ENCODE measurements at regions not wholly inside any gene's neighbourhood (a gene's known extent, or its start where the extent isn't known, plus 50 kb on each side); places are given as distances from the start of the nearest gene placed in this dataset.

DNA sequence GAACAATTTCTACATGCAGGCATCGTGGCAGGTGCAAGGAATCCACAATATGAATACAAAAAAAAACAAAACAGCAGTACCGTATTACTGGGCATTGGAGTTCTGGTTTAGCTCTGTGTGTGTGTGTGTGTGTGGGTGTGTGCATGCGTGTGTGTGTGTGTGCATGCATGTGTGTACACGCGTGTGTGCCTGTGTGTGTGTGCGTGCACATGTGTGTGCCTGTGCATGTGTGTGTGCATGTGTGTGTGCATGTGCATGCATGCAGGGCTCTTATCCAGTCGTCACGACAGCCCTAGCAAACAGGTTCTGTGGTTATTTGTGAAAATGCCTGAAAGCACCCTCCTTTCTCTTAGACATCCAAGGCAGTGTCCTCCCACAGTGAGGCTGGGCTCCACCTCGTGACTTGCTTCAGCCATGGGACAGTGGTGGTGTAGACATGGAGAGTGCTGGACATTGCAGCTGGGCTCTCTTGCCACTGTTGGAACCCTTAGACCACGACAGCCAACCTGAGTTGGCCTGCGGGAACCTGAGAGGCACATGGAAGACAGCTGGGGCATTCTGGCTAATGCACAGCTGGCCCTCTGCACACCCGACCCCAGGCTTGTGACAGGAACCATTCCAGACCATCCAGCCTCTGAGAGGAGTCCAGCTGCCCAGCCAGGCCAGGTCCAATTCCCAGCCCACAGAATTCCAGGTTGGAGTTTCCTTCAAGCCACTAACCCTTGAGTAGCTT, 173.4 kb upstream of the SHH start:
- ATAC-seq (no peak), DNase-seq (ENCODE audit: low spot score in 2 of 2) (peak in 1 of 2 donors; percentile 42)
- Mint-ChIP-seq H3K36me3 (peaks cover 0 to 7% of the 10 kb centered on the region in 2 donors), H3K27ac (no peak overlapping the region), H3K9me3 (peaks cover 6 to 7% of the 10 kb centered on the region in 2 donors)

- Mint-ChIP-seq H3K36me3 (peaks cover 0 to 6% of the 10 kb centered on the region in 2 donors), H3K9me3 (peaks cover 6% of the 10 kb centered on the region in 2 donors), H3K27ac (no peak overlapping the region)
- ATAC-seq: no peak
- DNase-seq (ENCODE audit: low spot score in 2 of 2): peak in 1 of 2 donors; percentile 39
Measured at GRCh38 chr7:155984609-155985405, 172.5 kb upstream of the SHH start.

DNA sequence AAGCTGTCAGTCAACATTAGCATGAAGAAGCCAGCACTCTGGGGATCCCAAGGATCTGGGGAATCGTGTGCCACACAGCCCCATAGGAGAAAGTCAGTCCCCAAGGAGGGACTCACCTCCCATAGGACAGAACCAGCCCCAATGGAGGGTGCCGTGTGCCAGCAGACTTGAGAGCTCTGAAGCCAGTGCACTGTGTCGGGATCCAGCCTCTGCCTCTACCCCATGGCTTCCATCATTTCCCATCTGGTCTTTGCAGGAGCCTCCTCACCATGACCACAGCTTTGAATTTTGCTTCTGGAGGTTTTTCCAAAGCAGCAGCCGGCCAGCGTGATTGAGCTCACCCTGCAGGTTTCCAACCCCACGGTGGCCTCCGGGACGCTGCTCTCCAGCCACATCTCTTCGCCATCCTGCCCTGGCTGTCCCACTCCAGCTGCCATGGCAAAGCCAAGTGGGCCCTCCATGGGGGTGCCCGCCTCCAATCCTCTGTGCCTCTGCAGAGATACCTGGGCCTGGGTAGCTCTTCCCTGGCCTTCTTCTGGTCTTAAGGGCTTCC, 171.8 kb upstream of the SHH start:
- no peak for ATAC-seq
- Mint-ChIP-seq H3K27ac (no peak overlapping the region), H3K9me3 (no peaks in the 10 kb centered on the region), H3K36me3 (no peaks in the 10 kb centered on the region)
- peak in 1 of 2 donors; percentile 13 for DNase-seq (ENCODE audit: low spot score in 2 of 2)

DNA sequence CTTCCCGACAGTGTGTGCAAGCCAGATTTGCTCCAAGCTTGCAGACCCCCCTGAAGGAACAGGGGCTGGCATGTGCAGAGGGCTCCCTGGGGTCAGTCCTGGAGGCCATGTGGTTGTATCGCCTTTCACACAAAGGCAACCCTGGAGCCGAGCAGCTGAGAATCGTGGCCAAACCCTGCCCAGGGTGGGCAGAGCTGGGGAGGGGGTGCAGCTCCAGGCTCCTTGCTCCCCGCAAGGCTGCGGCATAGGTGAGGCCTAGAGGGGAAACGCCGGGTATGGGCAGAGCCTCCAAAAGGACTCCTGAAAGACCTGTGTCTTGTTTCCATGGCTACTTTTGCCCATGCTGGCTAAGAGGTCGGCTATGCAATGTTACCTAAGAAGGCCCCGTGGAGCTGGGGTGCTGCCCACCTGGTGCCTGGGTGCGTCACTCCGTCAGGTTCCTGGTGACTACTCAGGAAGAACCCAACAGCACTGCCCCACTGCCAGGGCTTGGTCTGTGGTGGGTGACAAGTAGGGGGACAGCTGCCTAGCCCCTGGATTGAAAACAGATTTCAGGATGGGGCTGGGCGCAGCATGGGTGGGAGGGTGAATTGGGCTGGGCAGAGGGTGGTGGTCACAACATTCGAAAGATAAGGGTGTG, 171.0 kb upstream of the SHH start:
- no peaks in the 10 kb centered on the region for H3K9me3 Mint-ChIP-seq
- DNase-seq (ENCODE audit: low spot score in 2 of 2): peak in 1 of 2 donors; percentile 21
- no peaks in the 10 kb centered on the region for H3K36me3 Mint-ChIP-seq

DNA sequence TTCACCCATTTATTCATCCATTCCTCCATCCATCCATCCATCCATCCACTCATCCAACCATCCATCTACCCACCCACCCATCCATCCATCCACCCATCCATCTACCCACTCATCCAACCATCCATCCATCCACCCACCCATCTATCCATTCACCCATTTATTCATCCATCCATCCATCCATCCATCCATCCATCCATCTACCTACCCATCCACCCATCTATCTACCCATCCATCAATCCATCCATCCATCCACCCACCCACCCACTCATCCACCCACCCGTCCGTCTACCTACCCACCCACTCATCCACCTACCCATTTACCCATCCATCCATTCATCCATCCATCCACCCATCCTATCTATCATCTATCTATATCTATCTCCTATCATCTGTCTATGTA, 169.4 kb upstream of the SHH start:
- DNase-seq (ENCODE audit: low spot score in 2 of 2): no peak

More for the DNA sequence above, 171.0 kb upstream of the SHH start:
- no peak for ATAC-seq
- H3K27ac Mint-ChIP-seq: no peak overlapping the region

GRCh38 chr7:155980841-155981240, 168.6 kb upstream of the SHH start:
- DNase-seq (ENCODE audit: low spot score in 2 of 2): peak in 1 of 2 donors; percentile 20
- Mint-ChIP-seq H3K27ac (no peak overlapping the region), H3K9me3 (no peaks in the 10 kb centered on the region), H3K36me3 (no peaks in the 10 kb centered on the region)
- ATAC-seq: no peak

More for the DNA sequence above, 169.4 kb upstream of the SHH start:
- no peak for ATAC-seq
- Mint-ChIP-seq H3K27ac (no peak overlapping the region), H3K9me3 (no peaks in the 10 kb centered on the region), H3K36me3 (no peaks in the 10 kb centered on the region)

DNA sequence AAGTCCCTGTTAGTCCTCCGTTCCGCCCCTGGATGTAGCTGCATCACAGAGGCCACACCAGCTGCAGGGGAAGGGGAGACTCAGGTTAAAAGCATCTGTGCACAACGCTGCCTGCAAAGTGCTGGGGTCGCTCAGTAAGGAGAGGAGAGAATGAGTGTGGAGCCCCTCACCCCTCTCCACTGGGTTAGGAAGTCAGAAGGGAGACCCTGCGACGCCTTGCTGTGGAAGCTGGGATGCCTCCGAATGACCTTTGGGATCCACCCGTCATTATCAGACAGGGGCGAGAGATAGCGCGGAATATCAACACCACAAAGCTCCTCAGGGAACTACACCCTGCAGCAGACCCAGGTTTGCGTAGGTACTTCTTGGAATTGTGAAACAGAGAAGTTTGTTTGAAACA, 167.7 kb upstream of the SHH start:
- H3K36me3 Mint-ChIP-seq: no peaks in the 10 kb centered on the region
- no peak for ATAC-seq
- DNase-seq (ENCODE audit: low spot score in 2 of 2): peak in 1 of 2 donors; percentile 23

GRCh38 chr7:155979566-155979965, 167.3 kb upstream of the SHH start:
- Mint-ChIP-seq H3K36me3 (no peaks in the 10 kb centered on the region), H3K27ac (no peak overlapping the region), H3K9me3 (no peaks in the 10 kb centered on the region)
- no peak for DNase-seq (ENCODE audit: low spot score in 2 of 2)
- no peak for ATAC-seq

More for the DNA sequence above, 167.7 kb upstream of the SHH start:
- H3K27ac Mint-ChIP-seq: no peak overlapping the region
- H3K9me3 Mint-ChIP-seq: no peaks in the 10 kb centered on the region

DNA sequence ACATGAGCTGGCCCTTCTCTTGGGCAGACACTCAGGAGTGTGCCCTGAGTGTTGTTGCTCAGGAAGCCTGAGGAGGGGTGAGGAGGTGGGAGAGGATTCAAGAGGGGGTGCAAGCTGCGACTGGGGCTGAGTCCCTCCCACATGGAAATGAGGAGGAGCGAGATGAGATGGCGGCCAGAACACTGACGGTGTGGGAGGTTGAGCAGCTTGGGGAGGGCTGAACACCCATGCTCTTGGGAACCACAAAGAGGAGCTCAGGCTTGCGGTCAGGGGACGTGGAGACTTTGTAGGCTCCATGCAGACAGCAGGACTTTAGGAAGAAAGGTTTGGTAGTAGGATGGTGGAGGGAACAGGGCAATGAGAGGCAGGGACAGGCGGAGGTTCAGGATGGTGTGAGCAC, 163.2 kb upstream of the SHH start:
- H3K27ac Mint-ChIP-seq: peak overlapping the region in 1 of 2 donors; percentile 24
- H3K9me3 Mint-ChIP-seq: no peaks in the 10 kb centered on the region
- DNase-seq (ENCODE audit: low spot score in 2 of 2) (peak in 1 of 2 donors; percentile 9), ATAC-seq (no peak)
- no peaks in the 10 kb centered on the region for H3K36me3 Mint-ChIP-seq

- DNase-seq (ENCODE audit: low spot score in 2 of 2) (peak in 1 of 2 donors; percentile 20), ATAC-seq (no peak)
- no peaks in the 10 kb centered on the region for H3K36me3 Mint-ChIP-seq
- no peak overlapping the region for H3K27ac Mint-ChIP-seq
- H3K9me3 Mint-ChIP-seq: no peaks in the 10 kb centered on the region
Measured at GRCh38 chr7:155974186-155974897, 162.1 kb upstream of the SHH start.

DNA sequence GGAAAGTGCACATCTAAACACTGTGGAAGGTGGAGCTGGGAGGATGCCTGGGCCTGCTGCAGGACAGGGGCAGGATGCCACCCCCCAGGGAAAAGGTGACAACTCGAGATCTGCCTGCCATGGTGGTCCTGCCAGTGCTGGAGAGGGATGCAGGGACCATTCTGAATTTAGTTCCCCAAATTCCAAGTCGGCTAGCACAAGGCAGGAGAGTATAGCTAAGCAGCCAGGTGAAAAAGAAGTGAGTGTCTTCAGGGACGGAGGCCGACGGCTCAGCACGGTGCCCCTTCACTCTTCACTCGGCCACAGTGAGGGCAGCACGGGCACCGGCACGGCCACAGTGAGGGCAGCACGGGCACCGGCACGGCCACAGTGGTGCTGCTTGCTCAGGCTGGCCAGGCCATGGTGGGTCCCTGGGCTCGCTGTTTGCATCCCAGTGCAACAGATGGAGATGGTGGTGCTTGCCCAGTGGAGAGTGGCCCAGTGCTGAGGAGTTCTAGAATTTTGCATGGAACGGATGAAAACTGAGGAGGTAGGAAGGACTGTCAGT, 161.3 kb upstream of the SHH start:
- Mint-ChIP-seq H3K27ac (no peak overlapping the region), H3K36me3 (no peaks in the 10 kb centered on the region)
- ATAC-seq: no peak

DNA sequence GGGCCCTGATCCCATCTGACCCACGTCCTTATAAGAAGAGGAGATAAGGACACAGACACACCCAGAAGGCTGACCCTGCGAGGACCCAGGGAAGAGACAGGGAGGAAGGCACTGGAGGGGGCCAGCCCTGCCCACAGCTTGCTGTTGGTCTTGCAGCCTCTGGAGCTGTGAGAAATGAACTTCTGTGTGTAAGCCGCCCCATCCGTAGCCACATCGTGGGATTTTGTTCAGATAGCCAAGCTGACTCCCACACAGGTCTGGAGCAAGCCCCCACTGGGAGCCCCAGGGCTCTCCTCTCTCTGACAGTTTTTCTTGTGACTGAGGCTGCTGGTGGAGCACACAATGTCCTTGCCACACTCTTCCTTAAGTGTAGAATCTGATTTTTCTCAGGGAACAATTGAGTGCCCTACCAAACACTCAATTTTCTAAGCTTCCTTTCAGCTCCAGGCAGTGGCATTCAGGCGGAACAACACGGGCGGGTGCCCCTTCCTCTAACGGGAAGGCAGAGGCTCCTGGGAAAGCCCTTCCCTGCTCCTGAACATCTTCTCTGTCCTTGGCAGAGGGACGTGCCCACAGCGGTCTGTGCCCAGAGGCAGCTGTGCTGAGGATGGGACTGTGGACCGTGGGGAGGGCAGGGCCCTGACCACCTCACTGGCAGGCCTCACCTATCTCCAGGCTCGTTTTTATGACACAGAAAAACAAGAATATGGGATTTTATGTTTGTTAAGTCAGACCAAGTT, 160.6 kb upstream of the SHH start:
- no peaks in the 10 kb centered on the region for H3K36me3 Mint-ChIP-seq
- H3K9me3 Mint-ChIP-seq: no peaks in the 10 kb centered on the region
- no peak for ATAC-seq
- no peak overlapping the region for H3K27ac Mint-ChIP-seq
- peak in 1 of 2 donors; percentile 23 for DNase-seq (ENCODE audit: low spot score in 2 of 2)

More for the DNA sequence above, 161.3 kb upstream of the SHH start:
- no peak for DNase-seq (ENCODE audit: low spot score in 2 of 2)
- H3K9me3 Mint-ChIP-seq: no peaks in the 10 kb centered on the region

DNA sequence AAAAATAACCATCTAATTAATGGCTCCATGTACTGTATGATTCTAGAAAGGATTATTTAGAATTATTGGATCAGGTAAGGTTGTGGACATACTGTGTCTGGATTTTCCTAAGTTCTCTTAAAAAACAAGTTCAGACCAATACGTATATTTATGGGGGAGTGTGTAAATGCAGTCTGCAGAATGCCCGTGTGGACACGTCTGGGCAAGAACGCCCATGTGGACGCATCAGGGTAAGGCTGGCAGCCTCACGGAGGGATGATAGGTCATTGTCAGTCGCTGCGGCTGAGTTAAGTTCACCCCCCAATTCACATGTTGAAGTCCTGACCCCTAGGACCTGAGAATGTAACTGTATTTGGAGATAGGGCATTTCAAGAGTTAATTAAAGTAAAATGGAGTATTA, 160.0 kb upstream of the SHH start:
- DNase-seq (ENCODE audit: low spot score in 2 of 2) (peak in 1 of 2 donors; percentile 13), ATAC-seq (no peak)
- Mint-ChIP-seq H3K27ac (no peak overlapping the region), H3K36me3 (no peaks in the 10 kb centered on the region), H3K9me3 (no peaks in the 10 kb centered on the region)

GRCh38 chr7:155971180-155971770, 159.0 kb upstream of the SHH start:
- ATAC-seq: no peak
- DNase-seq (ENCODE audit: low spot score in 2 of 2): peak in 1 of 2 donors; percentile 20
- no peaks in the 10 kb centered on the region for H3K9me3 Mint-ChIP-seq
- H3K36me3 Mint-ChIP-seq: no peaks in the 10 kb centered on the region
- no peak overlapping the region for H3K27ac Mint-ChIP-seq
